Heart right ventricle (tissue), 16 donors: ENCODE measurements at regions not wholly inside any gene's neighbourhood (a gene's known extent, or its start where the extent isn't known, plus 50 kb on each side); places are given as distances from the start of the nearest gene placed in this dataset.

Experiments used
- ATAC-seq, 8 donors: fragments of 200-7000 bp; cut with Tn5 transposase; one replicate each; pipeline ENCODE4 v1.9.1; 2020; ENCODE audit warnings: mild to moderate bottlenecking in 8 of 8, moderate library complexity in 8 of 8, moderate number of reproducible peaks in 1 of 8
- DNase-seq, 2 donors: peaks; one replicate each; pipeline ENCODE4 v3.0.0-alpha.2; 2020
- H3K27ac ChIP-seq, 10 donors: fragments of 200-600 bp; sonication (generic) in 2 of 10; one replicate each; pipeline versions ENCODE4 v1.5.0 to v1.8.0; 2020 to 2022; ENCODE audit warnings: mild to moderate bottlenecking in 3 of 10
- H3K27me3 ChIP-seq, 7 donors: fragments of 200-600 bp; one replicate each; pipeline ENCODE4 v1.8.0; 2021 to 2022; ENCODE audit warnings: mild to moderate bottlenecking in 2 of 7
- H3K36me3 ChIP-seq, 9 donors: fragments of 200-600 bp; sonication (generic) in 1 of 9; one replicate each; pipeline versions ENCODE4 v1.5.0 to v1.8.0; 2020 to 2022; ENCODE audit warnings: mild to moderate bottlenecking in 2 of 9
- H3K4me1 ChIP-seq, 9 donors: fragments of 200-600 bp; sonication (generic) in 1 of 9; one replicate each; pipeline versions ENCODE4 v1.5.0 to v1.8.0; 2020 to 2022; ENCODE audit warnings: mild to moderate bottlenecking in 4 of 9
- H3K4me3 ChIP-seq, 10 donors: fragments of 200-600 bp; sonication (generic) in 2 of 10; one replicate each; pipeline versions ENCODE4 v1.5.0 to v1.8.0; 2020 to 2022; ENCODE audit warnings: mild to moderate bottlenecking in 7 of 10, moderate library complexity in 2 of 10
- H3K9me3 ChIP-seq, 11 donors: fragments of 200-600 bp in 10 of 11; sonication (generic) in 2 of 11; one replicate each; pipeline versions ENCODE4 v1.5.0 to v1.8.0; 2013 to 2022; ENCODE audit warnings: mild to moderate bottlenecking in 2 of 11, control low read depth in 1 of 11, moderate library complexity in 1 of 11
- CTCF ChIP-seq, 9 donors: fragments of 200-600 bp; sonication (generic) in 2 of 9; IDR thresholded peaks; one replicate each; pipeline versions ENCODE4 v1.5.0 to v1.8.0; 2021 to 2022; ENCODE audit warnings: antibody characterized with exemption in 9 of 9, mild to moderate bottlenecking in 5 of 9, moderate library complexity in 1 of 9
- WGBS, 2 donors: extraction: QIAGEN DNeasy Blood & Tissue Kit; methylation state at CpG; one replicate each; pipeline ENCODE4 v1.1.7; 2013; ENCODE audit warnings: inconsistent platforms in 1 of 2; 5-methylcytosine and 5-hydroxymethylcytosine counted together
- intact Hi-C, 10 donors: fragments of 100-400 bp; cut with DNase I; formaldehyde crosslinking; loops; one replicate each; pipeline versions ENCODE4 v1.11.1 to v1.14.2; 2022
- donor health status: Arrhythmogenic right ventricular cardiomyopathy.
- donor health status: ischemic (EF 13 %, LVEDD 7.1; RV severe dilation, severe dysfunction).
- donor health status: healthy with polysubstance abuse.
- donor health status: DM: no; HTN: yes; CAD: no.
- donor health status: DM: no; HTN: no; CAD: no.
- donor health status: ischemic (EF 25% LVEDD 6.9; RV normal size, moderate dysfunction).
- donor health status: ischemic (EF 25% LVEDD 5.7; RV mildly dilated, moderate dysfunction).
- donor health status: healthy.
- donor health status: DM: yes; HTN: yes; CAD: no.
- donor health status: Ischemic cardiomyopathy.
- donor health status: ischemic (EF 35%, LVEDD 5.7; RV mildly dilated, moderate dysfunction).
- donor health status: nonischemic (EF 11% LVEDD 7.7; RV severe dilation, severe dysfunction).
- donor health status: DM: yes; HTN: yes; CAD: no.
- donor health status: PGD.
- donor health status: ischemic (EF 29% LVEDD 5.4; RV normal size, mild dysfunction).
- donor health status: nonischemic (EF 23%, LVEDD 6.1; RV moderate dilation, normal function).

- TF ChIP-seq CTCF (IDR thresholded peaks at IDR 0.05): no peak
- Histone ChIP-seq H3K4me3 (no peak overlapping the region), H3K36me3 (no peaks in the 10 kb centered on the region), H3K4me1 (no peaks in the 10 kb centered on the region), H3K27ac (no peak overlapping the region), H3K27me3 (no peaks in the 10 kb centered on the region), H3K9me3 (no peaks in the 10 kb centered on the region)
- DNase-seq: no peak
- ATAC-seq: no peak
- 64 to 67% methylated on average over 3 of the region's 3 CpGs for WGBS, 2 donors
- intact Hi-C loops: no loop called here
Measured at GRCh38 chr9:106119176-106119575, 424.8 kb downstream of the TMEM38B start.

GRCh38 chr9:106120071-106120470 is 425.7 kb downstream of the TMEM38B start:
- Histone ChIP-seq H3K27me3 (no peaks in the 10 kb centered on the region), H3K27ac (no peak overlapping the region), H3K36me3 (no peaks in the 10 kb centered on the region), H3K4me1 (no peaks in the 10 kb centered on the region), H3K4me3 (no peak overlapping the region), H3K9me3 (peaks cover 0 to under 1% (median 0%) of the 10 kb centered on the region in 11 donors)
- no peak for TF ChIP-seq CTCF (IDR thresholded peaks at IDR 0.05)
- DNase-seq: no peak
- WGBS, 2 donors: 93 to 96% methylated on average over 10 of the region's 10 CpGs
- intact Hi-C loops: no loop called here
- no peak for ATAC-seq

GRCh38 chr9:106127776-106128175 is 433.4 kb downstream of the TMEM38B start:
- no peak for ATAC-seq
- no peak overlapping the region for H3K27ac ChIP-seq
- no peaks in the 10 kb centered on the region for H3K36me3 ChIP-seq
- no peak for DNase-seq
- H3K4me3 ChIP-seq: no peak overlapping the region
- H3K4me1 ChIP-seq: no peaks in the 10 kb centered on the region
- peaks cover 0 to 12% (median 0%) of the 10 kb centered on the region in 11 donors for H3K9me3 ChIP-seq
- 85 to 89% methylated on average over 1 of the region's 1 CpG for WGBS, 2 donors
- H3K27me3 ChIP-seq: no peaks in the 10 kb centered on the region
- intact Hi-C loops: no loop called here
- TF ChIP-seq CTCF (IDR thresholded peaks at IDR 0.05): no peak

GRCh38 chr9:106130374-106130773 is 436.0 kb downstream of the TMEM38B start:
- no peak for DNase-seq
- no peaks in the 10 kb centered on the region for H3K36me3 ChIP-seq
- H3K4me1 ChIP-seq: no peaks in the 10 kb centered on the region
- H3K27me3 ChIP-seq: no peaks in the 10 kb centered on the region
- TF ChIP-seq CTCF (IDR thresholded peaks at IDR 0.05): no peak
- no peak overlapping the region for H3K27ac ChIP-seq
- intact Hi-C loops: no loop called here
- ATAC-seq: no peak
- peaks cover 0 to 11% (median 0%) of the 10 kb centered on the region in 11 donors for H3K9me3 ChIP-seq
- 42 to 58% methylated on average over 2 of the region's 2 CpGs for WGBS, 2 donors
- no peak overlapping the region for H3K4me3 ChIP-seq
